ENCODE measurements at regions not wholly inside any gene's neighbourhood (a gene's known extent, or its start where the extent isn't known, plus 50 kb on each side); places are given as distances from the start of the nearest gene placed in this dataset.

DNA sequence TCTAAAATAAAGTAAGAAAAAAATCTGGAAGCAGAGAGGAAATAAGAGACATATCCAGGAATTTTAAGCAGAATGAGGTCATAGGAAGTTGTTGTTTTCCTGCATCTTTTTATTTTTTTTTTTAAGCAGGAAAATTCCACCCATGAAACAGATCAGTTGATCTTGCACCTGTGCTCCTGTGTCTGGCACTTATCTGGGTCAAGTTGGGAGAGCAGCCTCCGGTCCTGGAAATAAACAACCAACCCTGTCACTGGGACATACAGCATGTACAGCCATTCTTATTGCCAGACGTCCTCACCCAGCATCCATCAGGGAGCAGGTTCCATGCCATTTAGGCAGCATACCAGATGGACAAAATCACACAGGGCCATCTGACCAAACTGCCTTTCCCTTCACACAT, 266.0 kb upstream of the BTG1 start:
- TF ChIP-seq CTCF (IDR thresholded peaks at IDR 0.05) (no peak), EZH2 (IDR thresholded peaks at IDR 0.05) (no peak), EZH2phosphoT487 (IDR thresholded peaks at IDR 0.05) (no peak)

All from neural progenitor cell (in vitro differentiated cells).